DMS 273 treated with DMSO at 0.1 percent for 48 hours (cell line): ENCODE measurements at regions not wholly inside any gene's neighbourhood (a gene's known extent, or its start where the extent isn't known, plus 50 kb on each side); places are given as distances from the start of the nearest gene placed in this dataset.
"Not testable (repeated sequence)": the region's sequence is repeated elsewhere in the genome, so short reads cannot be mapped to it uniquely, and the experiment has no call there.

ENCODE experiments used
- DNase-seq: peaks from one replicate; lab custom pipeline; 2025; lab: John Stamatoyannopoulos, UW

GRCh38 chr11:110347660-110348059, 51.2 kb upstream of the RDX start:
- DNase-seq = no peak

GRCh38 chr11:110349138-110349996, 53.0 kb upstream of the RDX start:
- DNase-seq = no peak

- not testable (repeated sequence) for DNase-seq
Observed at GRCh38 chr11:110349997-110350383, 53.6 kb upstream of the RDX start.

GRCh38 chr11:110355011-110355744, 58.8 kb upstream of the RDX start:
- no peak for DNase-seq

GRCh38 chr11:110356762-110357671, 60.6 kb upstream of the RDX start:
- no peak for DNase-seq

GRCh38 chr11:110358336-110358735, 61.9 kb upstream of the RDX start:
- DNase-seq = no peak

GRCh38 chr11:110360781-110361408, 64.5 kb upstream of the RDX start:
- DNase-seq = not testable (repeated sequence)

GRCh38 chr11:110362971-110363509, 66.6 kb upstream of the RDX start:
- no peak for DNase-seq

- no peak for DNase-seq
Observed at GRCh38 chr11:110366291-110366690, 63.5 kb upstream of the FDX1 start.

- no peak for DNase-seq
Observed at GRCh38 chr11:110367571-110367970, 62.2 kb upstream of the FDX1 start.

GRCh38 chr11:110371084-110371483, 58.7 kb upstream of the FDX1 start:
- DNase-seq = no peak

GRCh38 chr11:110373051-110373702, 56.6 kb upstream of the FDX1 start:
- DNase-seq = no peak

GRCh38 chr11:110374921-110375320, 54.8 kb upstream of the FDX1 start:
- no peak for DNase-seq

GRCh38 chr11:110375351-110375750, 54.4 kb upstream of the FDX1 start:
- DNase-seq = no peak

GRCh38 chr11:110376021-110376420, 53.7 kb upstream of the FDX1 start:
- no peak for DNase-seq

- DNase-seq = peak; percentile 59
Observed at GRCh38 chr11:110376711-110377324, 52.9 kb upstream of the FDX1 start.

- DNase-seq = no peak
Observed at GRCh38 chr11:110377434-110377833, 52.3 kb upstream of the FDX1 start.

- no peak for DNase-seq
Observed at GRCh38 chr11:110379261-110379660, 50.5 kb upstream of the FDX1 start.

- no peak for DNase-seq
Observed at GRCh38 chr11:110379936-110380335, 49.8 kb upstream of the FDX1 start.
